Hindlimb muscle (tissue), 1 donor: ENCODE measurements at regions not wholly inside any gene's neighbourhood (a gene's known extent, or its start where the extent isn't known, plus 50 kb on each side); places are given as distances from the start of the nearest gene placed in this dataset.
A peak's percentile ranks its signal among the peaks of the same experiment; 100 is the strongest.
"Not testable (repeated sequence)": the region's sequence is repeated elsewhere in the genome, so short reads cannot be mapped to it uniquely, and the experiment has no call there.

Source experiments
- DNase-seq: peaks from one replicate; pipeline ENCODE4 v3.0.0-alpha.2; 2013

- no peak for DNase-seq
These were observed 472.7 kb downstream of the PLPP3 start for GRCh38 chr1:56106531-56107274.

DNA sequence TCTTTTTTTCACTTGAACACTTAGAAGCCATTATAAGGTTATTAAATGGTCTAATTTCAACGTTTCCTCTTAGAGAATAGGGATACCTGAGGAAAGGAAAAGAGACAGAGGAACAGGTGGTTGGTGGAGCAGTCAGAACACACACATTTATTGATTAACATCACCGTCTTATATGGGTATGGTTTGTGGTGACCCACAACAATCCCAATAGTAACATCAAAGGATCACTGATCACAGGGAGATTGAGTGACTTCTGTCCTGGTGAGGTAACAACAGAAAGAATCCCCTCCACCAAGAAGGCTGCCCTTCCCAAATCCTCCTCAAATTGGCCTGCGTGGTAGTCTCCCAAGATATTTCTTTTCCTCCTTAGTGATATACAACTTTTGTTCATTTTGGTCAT lies 474.0 kb downstream of the PLPP3 start:
- DNase-seq = no peak

GRCh38 chr1:56099766-56100265 lies 479.5 kb downstream of the PLPP3 start:
- DNase-seq = no peak

GRCh38 chr1:56098946-56099345 lies 480.4 kb downstream of the PLPP3 start:
- no peak for DNase-seq

DNA sequence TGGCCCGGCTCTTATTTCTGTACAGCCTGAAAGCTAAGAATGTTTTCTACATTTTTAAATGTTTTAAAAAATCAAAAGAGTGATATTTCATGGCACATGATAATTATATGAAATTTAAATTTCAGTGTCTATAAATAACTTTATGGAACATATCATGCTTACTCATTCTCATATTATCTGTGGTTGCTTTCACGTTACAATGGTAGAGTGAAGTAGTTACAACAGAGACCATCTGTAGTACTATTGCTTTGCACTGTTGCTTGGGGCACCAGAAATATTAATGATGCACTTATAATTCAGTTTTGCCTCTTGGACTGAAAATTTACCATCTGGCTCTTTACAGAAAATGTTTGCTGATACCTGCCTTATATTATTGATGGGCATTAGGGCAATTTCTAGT lies 481.6 kb downstream of the PLPP3 start:
- no peak for DNase-seq

DNA sequence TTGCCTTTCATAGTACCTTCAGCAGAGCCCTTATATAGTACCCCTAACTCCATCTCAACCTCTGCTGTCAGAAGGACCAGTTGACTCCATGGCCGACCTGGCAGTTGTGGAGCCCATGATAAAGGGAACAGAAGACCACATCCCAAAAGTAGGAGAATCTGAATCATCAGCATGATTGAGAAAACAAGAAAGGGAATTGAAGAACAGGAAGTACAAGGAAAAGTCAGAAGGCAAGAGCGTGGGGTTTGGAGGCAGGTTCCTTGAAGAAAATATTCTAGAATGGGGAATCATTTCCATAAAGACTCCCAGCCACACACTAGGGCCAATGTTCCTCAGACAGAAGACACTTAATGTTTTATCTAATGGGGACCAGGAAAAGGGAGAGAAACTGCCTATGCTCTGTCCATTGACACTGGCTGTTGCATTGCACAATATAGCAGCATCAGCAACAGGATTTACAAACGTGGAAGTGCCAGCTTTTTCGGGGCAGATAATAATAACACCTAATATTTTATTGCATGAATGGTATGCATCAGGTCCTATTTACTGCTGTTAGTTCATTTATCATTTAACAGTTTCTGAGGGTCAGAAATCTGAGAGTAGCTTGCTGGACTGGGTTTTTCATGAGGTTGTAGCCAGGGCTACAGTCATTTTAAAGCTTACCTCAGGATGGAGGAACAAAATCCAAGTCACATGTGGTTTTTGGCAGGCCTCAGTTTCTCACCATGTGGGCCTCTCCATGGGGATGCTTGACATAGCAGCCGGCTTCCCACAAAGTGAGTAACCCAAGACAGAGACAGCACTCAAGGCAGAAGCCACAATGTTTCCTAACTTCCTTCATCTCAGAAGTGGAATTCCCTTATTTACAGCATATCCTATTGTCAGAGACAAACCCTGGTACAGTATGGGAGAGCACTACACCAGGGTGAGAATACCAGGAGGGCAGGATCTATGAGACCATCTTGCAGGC lies 483.4 kb downstream of the PLPP3 start:
- no peak for DNase-seq

DNA sequence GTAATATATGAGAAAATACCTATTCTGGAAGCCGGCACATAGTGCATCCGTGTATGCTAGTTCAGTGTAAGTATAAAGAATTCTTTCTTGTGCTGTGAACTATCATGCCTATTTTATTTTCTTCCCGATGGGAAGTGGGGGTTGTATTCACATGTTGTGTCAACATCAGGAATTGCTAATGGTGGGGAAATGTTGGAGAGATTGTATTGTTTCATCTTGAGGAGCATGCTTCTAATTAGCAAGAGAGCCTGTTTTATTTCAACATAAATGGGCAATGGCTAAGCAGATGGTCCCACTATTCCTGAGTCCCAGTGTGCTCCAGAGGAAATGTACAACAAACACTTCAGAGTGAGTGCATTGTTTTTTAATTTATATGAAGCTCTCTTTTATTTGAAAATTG lies 485.2 kb downstream of the PLPP3 start:
- DNase-seq = no peak

DNA sequence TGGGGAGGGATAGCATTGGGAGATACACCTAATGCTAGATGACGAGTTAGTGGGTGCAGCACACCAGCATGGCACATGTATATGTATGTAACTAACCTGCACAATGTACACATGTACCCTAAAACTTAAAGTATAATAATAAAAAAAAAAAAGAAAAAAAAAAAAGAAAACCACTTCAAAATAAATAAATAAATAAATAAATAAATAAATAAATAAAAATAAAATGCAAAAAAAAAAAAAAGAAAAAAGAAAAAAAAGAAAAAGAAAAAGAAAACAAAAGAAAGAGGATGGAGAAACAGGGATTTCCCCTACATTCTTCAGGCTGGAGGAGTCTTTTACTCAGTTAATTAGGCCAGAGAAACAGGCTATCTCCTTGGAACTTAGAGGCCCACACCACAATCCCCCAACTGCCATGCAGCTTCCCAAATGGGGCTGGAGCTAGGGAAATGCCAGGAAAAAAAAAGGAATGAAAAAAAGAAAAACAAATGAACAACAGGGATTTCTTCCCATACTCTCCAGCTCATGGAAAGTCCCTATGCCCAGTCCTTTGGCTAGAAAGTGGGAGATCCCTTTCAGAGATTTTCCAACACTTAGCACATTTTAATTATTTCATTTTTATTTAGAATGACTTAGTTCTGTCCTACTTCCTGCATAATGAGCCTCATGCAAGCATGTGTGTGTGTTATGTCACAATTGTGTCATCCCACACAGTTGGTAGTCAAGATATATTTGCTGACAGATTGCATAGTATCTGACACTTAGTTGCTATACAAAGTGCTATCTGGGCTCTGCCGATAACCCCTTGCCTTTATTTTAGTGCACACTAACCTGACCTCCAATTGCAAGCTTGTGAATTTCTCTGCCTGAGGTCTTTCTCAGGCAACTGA lies 486.4 kb downstream of the PLPP3 start:
- DNase-seq = no peak

- not testable (repeated sequence) for DNase-seq
These were observed 489.5 kb downstream of the PLPP3 start for GRCh38 chr1:56089826-56090225.

DNA sequence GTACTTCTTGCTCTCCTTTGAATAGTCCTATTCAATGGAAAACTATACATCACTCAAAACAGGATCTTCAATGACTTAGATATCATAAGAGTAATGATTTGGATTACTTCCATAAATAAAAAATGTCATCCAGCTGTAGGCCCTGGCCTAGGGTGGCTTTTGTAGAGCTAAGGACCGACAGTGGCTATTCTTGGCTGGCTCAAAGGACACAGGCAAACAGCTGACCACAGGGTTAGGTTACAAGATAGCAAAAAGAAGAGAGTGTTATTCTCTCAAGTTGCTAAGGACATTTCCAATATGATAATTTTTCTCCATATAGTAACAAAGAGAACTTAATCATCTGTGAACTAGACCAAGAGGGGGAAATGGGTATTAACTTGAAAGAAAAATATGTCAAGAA lies 495.1 kb downstream of the PLPP3 start:
- no peak for DNase-seq

DNA sequence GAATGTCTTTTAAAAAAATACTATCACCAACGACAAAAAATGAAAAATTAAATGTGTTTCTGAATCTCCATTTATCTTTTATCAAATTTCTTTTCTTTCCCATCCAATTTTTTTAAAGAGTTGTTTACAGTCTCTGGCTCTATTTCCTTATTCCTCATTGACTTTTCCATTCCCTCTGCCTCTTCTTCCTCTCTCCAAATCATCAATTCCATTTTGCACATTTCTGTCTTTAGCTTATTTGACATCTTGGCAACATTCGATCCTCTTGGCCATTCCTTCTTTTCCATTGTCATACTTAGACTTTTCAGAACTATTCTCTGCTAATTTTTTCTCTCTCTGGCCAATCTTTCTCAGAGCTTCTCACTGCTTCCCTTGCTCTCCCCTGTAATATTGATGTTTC lies 497.6 kb downstream of the PLPP3 start:
- DNase-seq = no peak

- peak; percentile 82 for DNase-seq
These were observed 498.2 kb downstream of the PLPP3 start for GRCh38 chr1:56081173-56081572.

DNA sequence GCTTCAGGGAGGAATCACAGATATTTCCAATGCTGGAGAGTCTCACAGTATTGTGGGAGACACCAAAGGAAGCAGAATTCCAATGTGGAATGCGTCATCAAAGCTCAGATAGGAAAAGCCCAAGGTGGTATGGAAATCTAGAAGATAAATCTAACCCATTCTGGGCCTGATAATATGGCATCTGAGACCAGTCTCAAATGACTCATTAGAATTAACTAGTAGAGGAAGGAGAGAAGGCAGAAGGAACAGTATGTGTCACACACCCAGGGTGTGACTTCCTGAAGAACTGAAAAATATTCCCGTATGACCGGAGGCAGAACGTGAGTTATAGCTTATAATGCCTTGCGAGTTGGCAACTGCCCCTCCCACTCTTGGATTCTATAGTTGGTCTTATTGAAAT lies 499.2 kb downstream of the PLPP3 start:
- no peak for DNase-seq

GRCh38 chr1:56079391-56079790 lies 500.0 kb downstream of the PLPP3 start:
- no peak for DNase-seq

DNA sequence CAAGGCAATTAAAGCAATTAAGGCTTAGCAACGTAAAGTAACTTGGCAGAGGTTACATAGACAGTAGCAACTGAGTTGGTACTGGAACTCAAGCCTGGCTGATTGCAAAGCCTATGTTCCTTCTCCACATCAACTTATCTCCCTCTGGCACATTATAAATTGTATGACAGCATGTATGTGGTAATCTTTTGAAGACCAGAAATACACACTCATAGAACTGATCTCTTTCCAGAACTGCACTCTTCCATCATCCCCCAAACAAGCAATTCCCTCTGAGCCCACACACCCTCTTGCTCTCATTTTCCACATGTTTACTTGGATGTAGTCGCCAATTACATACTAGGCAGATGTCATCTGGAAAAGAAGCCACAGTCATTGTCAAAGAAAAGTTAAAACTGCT lies 502.2 kb downstream of the PLPP3 start:
- peak; percentile 46 for DNase-seq

DNA sequence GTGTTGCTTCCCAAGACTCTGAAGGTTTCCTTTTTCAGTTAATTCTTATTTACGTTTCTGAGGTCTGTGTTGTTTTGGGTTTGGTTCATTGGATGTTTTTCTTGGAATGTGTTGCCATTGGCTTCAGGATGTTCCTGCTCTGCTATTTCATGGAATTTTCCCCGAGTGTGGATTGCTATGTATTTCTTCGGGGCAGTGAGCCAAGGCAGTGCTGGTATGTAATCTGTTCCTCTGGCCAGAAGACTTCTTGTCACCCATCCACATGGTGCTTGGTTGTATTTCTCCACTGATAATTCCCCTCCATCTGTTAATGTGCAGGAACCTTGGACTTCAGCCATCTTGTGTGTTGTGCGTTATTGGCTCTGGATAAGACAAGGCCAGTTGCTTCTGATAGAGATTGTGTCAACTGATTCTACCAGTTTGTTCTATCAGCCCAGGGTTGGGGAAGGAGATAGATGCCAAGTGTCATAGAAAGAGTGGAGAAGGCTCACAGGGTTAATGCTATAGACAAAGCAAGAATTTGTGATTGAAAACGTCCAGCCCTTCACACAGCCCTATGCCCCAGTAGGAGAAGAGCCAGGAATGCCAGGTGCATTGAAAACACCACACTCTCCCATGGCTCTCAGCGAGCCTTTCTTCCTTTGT lies 505.2 kb downstream of the PLPP3 start:
- peak; percentile 73 for DNase-seq

DNA sequence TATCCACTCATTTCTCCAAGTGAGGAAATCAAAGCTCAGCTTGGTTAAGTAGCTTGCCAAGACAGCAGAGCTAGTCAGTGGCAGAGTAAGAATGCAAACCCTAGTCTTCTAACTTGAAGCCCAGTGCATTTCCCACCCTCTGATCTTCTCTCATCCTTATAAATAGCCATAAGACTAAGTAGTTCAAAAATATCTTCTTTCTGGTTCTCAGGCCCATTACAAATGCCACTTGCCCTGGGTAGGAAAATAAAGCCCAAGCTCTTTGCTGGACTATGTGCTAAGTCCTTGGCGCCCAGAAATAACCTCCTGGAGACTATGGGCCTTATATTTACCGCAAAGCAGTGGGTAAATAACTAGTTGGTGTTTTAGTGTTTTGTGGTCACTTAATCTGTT lies 505.8 kb downstream of the PLPP3 start:
- DNase-seq = no peak

GRCh38 chr1:56073206-56073605 lies 506.2 kb downstream of the PLPP3 start:
- DNase-seq = no peak

DNA sequence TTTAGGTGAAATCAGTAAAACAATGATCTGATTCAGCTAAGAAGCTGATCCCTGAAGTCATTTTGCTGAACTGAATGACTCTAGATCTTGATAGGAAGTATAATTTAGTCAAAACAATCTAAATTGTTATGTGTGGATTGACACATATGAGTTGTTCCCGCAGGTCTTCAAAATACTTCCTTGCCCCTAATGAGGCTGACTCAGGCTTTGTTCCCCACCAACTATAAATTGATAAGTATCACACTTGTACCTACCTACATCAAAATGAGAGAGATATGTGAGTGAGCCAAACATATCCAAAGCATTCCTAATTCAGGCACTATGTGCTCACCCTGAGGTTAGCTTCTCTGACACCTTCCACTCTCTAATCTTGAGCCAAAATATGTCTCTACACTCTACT lies 507.1 kb downstream of the PLPP3 start:
- DNase-seq = no peak

DNA sequence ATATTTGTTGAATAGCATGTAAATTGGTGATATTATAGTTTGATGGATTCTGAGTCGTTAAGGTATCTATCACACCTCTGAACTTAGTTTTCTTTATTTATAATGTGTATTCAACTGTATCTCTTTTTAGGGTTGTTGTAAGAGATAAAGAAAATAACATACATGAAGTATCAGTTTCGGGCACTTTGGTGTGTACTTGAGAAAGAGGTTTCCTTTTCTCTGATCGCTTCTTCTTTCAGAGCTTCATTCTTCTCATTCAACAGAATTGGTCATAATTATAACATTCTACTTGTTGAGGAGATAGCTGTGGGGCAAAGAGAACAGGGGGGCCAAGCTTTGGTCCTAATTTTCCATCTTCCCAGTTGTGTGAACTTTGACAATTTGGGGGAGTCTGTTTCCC lies 508.0 kb downstream of the PLPP3 start:
- no peak for DNase-seq

GRCh38 chr1:56070601-56071000 lies 508.8 kb downstream of the PLPP3 start:
- DNase-seq = peak; percentile 48

GRCh38 chr1:56069824-56070223 lies 509.5 kb downstream of the PLPP3 start:
- DNase-seq = no peak
